Gastrocnemius medialis (tissue), 4 donors: ENCODE measurements at regions not wholly inside any gene's neighbourhood (a gene's known extent, or its start where the extent isn't known, plus 50 kb on each side); places are given as distances from the start of the nearest gene placed in this dataset.

ENCODE experiments used
- POLR2A ChIP-seq, 2 donors: fragments of 450-650 bp; IDR thresholded peaks; one replicate each; pipeline ENCODE4 v1.6.1; 2017; ENCODE audit warnings: antibody characterized with exemption in 2 of 2, mild to moderate bottlenecking in 2 of 2, moderate library complexity in 2 of 2
- TF ChIP-seq, protein P1 (sequence below), 5 experiments: fragments of 450-650 bp in 3 of 5; fragments of 200-600 bp in 2 of 5; sonication (generic) in 2 of 5; IDR thresholded peaks in 4 of 5; conservative IDR thresholded peaks in 1 of 5; 1 replicate in 4 of 5; 2 replicates in 1 of 5; pipeline ENCODE4 v1.5.1; 2016 to 2019; ENCODE audit warnings: antibody characterized with exemption in 5 of 5, mild to moderate bottlenecking in 3 of 5, moderate library complexity in 3 of 5

DNA sequence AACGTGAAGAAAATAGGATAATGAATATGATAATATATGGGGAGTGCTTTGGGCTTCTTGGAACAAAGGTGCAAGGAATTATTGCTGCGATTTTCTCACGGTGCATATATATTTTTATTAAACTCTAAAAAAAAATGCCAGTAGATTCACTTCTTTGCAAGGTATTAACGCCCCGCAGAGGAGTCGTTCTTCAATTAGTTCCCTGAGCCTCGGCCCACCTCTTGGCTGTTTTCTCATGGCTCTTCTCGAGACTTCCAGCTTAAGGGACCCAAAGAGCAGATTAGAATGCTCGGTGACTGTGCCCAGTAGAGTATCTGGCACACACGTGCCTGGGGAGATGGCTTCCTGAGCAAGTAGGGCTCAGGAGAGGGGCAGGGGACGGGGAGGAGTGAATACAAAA is 367.4 kb downstream of the MID1IP1 start:
- TF ChIP-seq, protein P1, sequence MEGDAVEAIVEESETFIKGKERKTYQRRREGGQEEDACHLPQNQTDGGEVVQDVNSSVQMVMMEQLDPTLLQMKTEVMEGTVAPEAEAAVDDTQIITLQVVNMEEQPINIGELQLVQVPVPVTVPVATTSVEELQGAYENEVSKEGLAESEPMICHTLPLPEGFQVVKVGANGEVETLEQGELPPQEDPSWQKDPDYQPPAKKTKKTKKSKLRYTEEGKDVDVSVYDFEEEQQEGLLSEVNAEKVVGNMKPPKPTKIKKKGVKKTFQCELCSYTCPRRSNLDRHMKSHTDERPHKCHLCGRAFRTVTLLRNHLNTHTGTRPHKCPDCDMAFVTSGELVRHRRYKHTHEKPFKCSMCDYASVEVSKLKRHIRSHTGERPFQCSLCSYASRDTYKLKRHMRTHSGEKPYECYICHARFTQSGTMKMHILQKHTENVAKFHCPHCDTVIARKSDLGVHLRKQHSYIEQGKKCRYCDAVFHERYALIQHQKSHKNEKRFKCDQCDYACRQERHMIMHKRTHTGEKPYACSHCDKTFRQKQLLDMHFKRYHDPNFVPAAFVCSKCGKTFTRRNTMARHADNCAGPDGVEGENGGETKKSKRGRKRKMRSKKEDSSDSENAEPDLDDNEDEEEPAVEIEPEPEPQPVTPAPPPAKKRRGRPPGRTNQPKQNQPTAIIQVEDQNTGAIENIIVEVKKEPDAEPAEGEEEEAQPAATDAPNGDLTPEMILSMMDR (IDR thresholded peaks at IDR 0.05 in 4 of 5, conservative IDR thresholded peaks at IDR 0.05 in 1 of 5): no peak
- no peak for TF ChIP-seq POLR2A (IDR thresholded peaks at IDR 0.05)
